ENCODE measurements at regions not wholly inside any gene's neighbourhood (a gene's known extent, or its start where the extent isn't known, plus 50 kb on each side); places are given as distances from the start of the nearest gene placed in this dataset.

DNA sequence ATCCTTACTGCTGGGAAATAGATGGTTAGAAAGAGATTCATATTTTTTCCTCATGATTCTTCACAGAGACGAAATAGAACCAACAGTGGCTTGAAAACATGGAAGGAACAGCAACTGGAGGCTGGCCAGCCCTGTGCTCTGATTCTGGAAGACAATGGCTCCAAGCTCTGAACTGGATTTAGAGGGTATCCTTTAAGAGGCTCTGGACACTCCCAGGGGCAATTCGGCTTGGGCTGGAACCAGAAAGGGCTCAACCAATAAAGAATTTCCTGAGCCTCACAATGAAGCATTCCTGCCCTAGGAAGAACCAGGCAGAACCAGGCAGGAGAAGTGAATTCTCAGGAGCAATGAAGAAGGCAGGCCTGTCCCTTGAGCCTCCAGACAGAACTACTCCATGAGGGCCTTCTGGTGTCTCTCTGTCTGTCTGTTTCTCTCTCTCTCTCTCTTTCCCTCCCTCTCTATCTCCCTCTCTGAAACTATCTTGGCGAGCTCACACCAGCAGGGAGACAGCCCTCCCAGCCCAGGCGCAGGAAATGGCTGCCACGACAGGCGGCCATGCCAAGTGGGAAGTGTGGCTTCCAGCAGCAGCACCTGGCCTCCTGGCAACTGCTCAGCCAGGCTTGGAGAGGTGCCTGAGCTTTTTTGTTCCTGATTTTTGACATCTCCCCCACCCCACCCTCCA is 93.3 kb downstream of the RCN1 start:
- ATAC-seq = peak; percentile 26; the same call in 2 of the 3 replicates
- no peak for TF ChIP-seq FOXK2 (IDR thresholded peaks at IDR 0.05)
- TF ChIP-seq SREBF2 (IDR thresholded peaks at IDR 0.05; ENCODE audit: low read length) = no peak
- TF ChIP-seq PAX5 (IDR thresholded peaks at IDR 0.05; ENCODE audit: borderline replicate concordance, low read depth, low read length) = 0 out of 2 replicates have a peak, but pooled peaks have one; percentile 26
- peak; percentile 93 for TF ChIP-seq YY1 (IDR thresholded peaks at IDR 0.05; ENCODE audit: low read depth, low read length)
- in situ Hi-C loops (cut with MboI) = loop anchor here (10.0 kb wide), 1 partner anchor 939 kb away; no protein-coding TSS in a partner anchor

GRCh38 chr11:32184723-32185376 is 94.0 kb downstream of the RCN1 start:
- POLR2A ChIA-PET = no interaction called here
- intact Hi-C loops (cut with micrococcal nuclease; ENCODE audit: unreplicated experiment) (no loop called here), in situ Hi-C loops (cut with MboI) (loop anchor here (10.0 kb wide), 1 partner anchor 940 kb away; no protein-coding TSS in a partner anchor)
- Histone ChIP-seq H3K4me3 (no peak overlapping the region), H3K36me3 (ENCODE audit: control insufficient read depth in 2 of 2, insufficient read depth in 2 of 2, low read length in 1 of 2) (no peaks in the 10 kb centered on the region), H3K79me2 (ENCODE audit: control insufficient read depth, insufficient read depth, low read length) (no peaks in the 10 kb centered on the region), H2AFZ (ENCODE audit: control insufficient read depth, low read depth, low read length) (peak overlapping the region; percentile 79), H3K9ac (ENCODE audit: control insufficient read depth, insufficient read depth, low read length) (no peak overlapping the region), H3K9me3 (replicated peaks; ENCODE audit: control insufficient read depth, insufficient read depth, low read length) (no peaks in the 10 kb centered on the region), H3K27me3 (replicated peaks in 1 of 2; ENCODE audit: control insufficient read depth in 2 of 2, insufficient read depth in 2 of 2, low read length in 1 of 2) (no peaks in the 10 kb centered on the region), H4K20me1 (ENCODE audit: control insufficient read depth, insufficient read depth) (no peaks in the 10 kb centered on the region), H3K27ac (ENCODE audit: control insufficient read depth, insufficient read depth) (peak overlapping the region; percentile 55; the same call in 1 of the 2 replicates), H3K4me1 (ENCODE audit: control insufficient read depth, insufficient read depth, low read length) (peaks cover 23% of the 10 kb centered on the region), H3K4me2 (ENCODE audit: control insufficient read depth, insufficient read depth) (peak overlapping the region; percentile 69)
- no peak for DNase-seq (ENCODE audit: low read depth, low spot score)
- TF ChIP-seq JUNB (IDR thresholded peaks at IDR 0.05) = no peak
- peak; percentile 37 for TF ChIP-seq RUNX3 (IDR thresholded peaks at IDR 0.05; ENCODE audit: low read length)
- CTCF ChIA-PET = interaction anchor here (1.1 to 2.9 kb wide), 2 partner anchors 8 to 9 kb away, joined by 3 to 8 read pairs; no protein-coding TSS in a partner anchor
- 66% methylated on average over 10 of the region's 10 CpGs for WGBS (ENCODE audit: insufficient coverage, insufficient replicate concordance, low lambda C conversion rate, missing lambda C conversion rate)
- BruUV-seq (replicated peaks) = no TSS peak
- RAD21 ChIA-PET (ENCODE audit: unreplicated experiment) = no interaction called here
- no peak for FAIRE-seq
- SMC1A ChIA-PET (ENCODE audit: uncharacterized antibody, unreplicated experiment) = interaction anchor here (0.6 to 1.3 kb wide), 2 partner anchors 134 to 143 kb away, joined by 3 read pairs; no protein-coding TSS in a partner anchor
- ATAC-seq = peak; percentile 69

More for the DNA sequence above, 93.3 kb downstream of the RCN1 start:
- H3K4me1 ChIP-seq (ENCODE audit: control insufficient read depth, insufficient read depth, low read length) = peaks cover 23% of the 10 kb centered on the region
- no peaks in the 10 kb centered on the region for H3K27me3 ChIP-seq (replicated peaks in 1 of 2; ENCODE audit: control insufficient read depth in 2 of 2, insufficient read depth in 2 of 2, low read length in 1 of 2)
- no peaks in the 10 kb centered on the region for H3K36me3 ChIP-seq (ENCODE audit: control insufficient read depth in 2 of 2, insufficient read depth in 2 of 2, low read length in 1 of 2)
- no peaks in the 10 kb centered on the region for H3K9me3 ChIP-seq (replicated peaks; ENCODE audit: control insufficient read depth, insufficient read depth, low read length)
- ChIA-PET SMC1A (ENCODE audit: uncharacterized antibody, unreplicated experiment) (interaction anchor here (1.3 kb wide), 1 partner anchor 134 kb away, joined by 3 read pairs; no protein-coding TSS in a partner anchor), CTCF (interaction anchor here (1.1 to 2.9 kb wide), 2 partner anchors 8 to 9 kb away, joined by 3 to 8 read pairs; no protein-coding TSS in a partner anchor), POLR2A (no interaction called here), RAD21 (ENCODE audit: unreplicated experiment) (no interaction called here)
- H3K4me2 ChIP-seq (ENCODE audit: control insufficient read depth, insufficient read depth) = peak overlapping the region; percentile 69
- H3K79me2 ChIP-seq (ENCODE audit: control insufficient read depth, insufficient read depth, low read length) = no peaks in the 10 kb centered on the region
- BruUV-seq (replicated peaks) = no TSS peak
- FAIRE-seq (no peak), DNase-seq (ENCODE audit: low read depth, low spot score) (no peak)
- H3K9ac ChIP-seq (ENCODE audit: control insufficient read depth, insufficient read depth, low read length) = no peak overlapping the region
- intact Hi-C loops (cut with micrococcal nuclease; ENCODE audit: unreplicated experiment) = no loop called here
- H3K4me3 ChIP-seq = no peak overlapping the region
- H3K27ac ChIP-seq (ENCODE audit: control insufficient read depth, insufficient read depth) = peak overlapping the region; percentile 55
- H4K20me1 ChIP-seq (ENCODE audit: control insufficient read depth, insufficient read depth) = no peaks in the 10 kb centered on the region
- peak overlapping the region; percentile 79 for H2AFZ ChIP-seq (ENCODE audit: control insufficient read depth, low read depth, low read length)
- 9% methylated on average over 6 of the region's 6 CpGs for WGBS (ENCODE audit: insufficient coverage, insufficient replicate concordance, low lambda C conversion rate, missing lambda C conversion rate)

All from GM12878 (cell line).